HFFc6 (cell line): ENCODE measurements at regions not wholly inside any gene's neighbourhood (a gene's known extent, or its start where the extent isn't known, plus 50 kb on each side); places are given as distances from the start of the nearest gene placed in this dataset.

ENCODE experiments used
- DNase-seq: peaks from one replicate; pipeline ENCODE4 v3.0.0-alpha.2; 2018
- H3K27ac Mint-ChIP-seq: 2 replicates; pipeline ENCODE4 v1.8.0; 2020; ENCODE audit warnings: mild to moderate bottlenecking, mixed read lengths
- H3K27me3 Mint-ChIP-seq: 2 replicates; pipeline ENCODE4 v1.8.0; 2021; ENCODE audit warnings: mild to moderate bottlenecking, moderate library complexity, mixed read lengths; ENCODE audit not compliant: insufficient read depth
- H3K36me3 Mint-ChIP-seq: 2 replicates; pipeline ENCODE4 v1.8.0; 2021; ENCODE audit warnings: low read depth, mixed read lengths
- H3K4me1 Mint-ChIP-seq: 2 replicates; pipeline ENCODE4 v1.8.0; 2020; ENCODE audit warnings: low read depth, mixed read lengths
- H3K4me3 Mint-ChIP-seq: 2 replicates; pipeline ENCODE4 v1.8.0; 2020; ENCODE audit warnings: mild to moderate bottlenecking, moderate library complexity, mixed read lengths
- H3K9me3 Mint-ChIP-seq: 2 replicates; pipeline ENCODE4 v1.8.0; 2020; ENCODE audit warnings: mild to moderate bottlenecking, mixed read lengths
- CTCF ChIP-seq: fragments of 200-600 bp; sonication (generic); IDR thresholded peaks from 2 replicates; pipeline ENCODE4 v1.5.0; 2021; ENCODE audit warnings: antibody characterized with exemption, mild to moderate bottlenecking

- Mint-ChIP-seq H3K4me3 (no peak overlapping the region), H3K27me3 (peaks cover 2% of the 10 kb centered on the region; the same call in 1 of the 2 replicates), H3K27ac (no peak overlapping the region), H3K4me1 (no peaks in the 10 kb centered on the region), H3K36me3 (no peaks in the 10 kb centered on the region), H3K9me3 (peaks cover 47% of the 10 kb centered on the region)
- DNase-seq = no peak
- TF ChIP-seq CTCF = no peak
Observed at GRCh38 chr3:73271-73670, 123.3 kb upstream of the CHL1 start.

GRCh38 chr3:74676-75243 is 121.8 kb upstream of the CHL1 start:
- Mint-ChIP-seq H3K36me3 (no peaks in the 10 kb centered on the region), H3K27me3 (peaks cover 2% of the 10 kb centered on the region; the same call in 1 of the 2 replicates), H3K4me1 (no peaks in the 10 kb centered on the region), H3K27ac (no peak overlapping the region), H3K9me3 (peaks cover 52% of the 10 kb centered on the region), H3K4me3 (no peak overlapping the region)
- no peak for TF ChIP-seq CTCF
- DNase-seq = no peak

- Mint-ChIP-seq H3K36me3 (peaks cover 3% of the 10 kb centered on the region; the same call in 1 of the 2 replicates), H3K27me3 (peaks cover 2% of the 10 kb centered on the region; the same call in 1 of the 2 replicates), H3K4me3 (no peak overlapping the region), H3K9me3 (peaks cover 56% of the 10 kb centered on the region), H3K27ac (no peak overlapping the region), H3K4me1 (no peaks in the 10 kb centered on the region)
- no peak for TF ChIP-seq CTCF
- no peak for DNase-seq
Observed at GRCh38 chr3:75260-75659, 121.3 kb upstream of the CHL1 start.

- no peaks in the 10 kb centered on the region for H3K27me3 Mint-ChIP-seq
- no peak for TF ChIP-seq CTCF
- DNase-seq = no peak
- no peaks in the 10 kb centered on the region for H3K4me1 Mint-ChIP-seq
- no peak overlapping the region for H3K4me3 Mint-ChIP-seq
- peaks cover 4% of the 10 kb centered on the region; the same call in 1 of the 2 replicates for H3K36me3 Mint-ChIP-seq
- H3K9me3 Mint-ChIP-seq = peaks cover 43% of the 10 kb centered on the region
- H3K27ac Mint-ChIP-seq = no peak overlapping the region
Observed at GRCh38 chr3:79542-79941, 117.0 kb upstream of the CHL1 start.

- peaks cover 4% of the 10 kb centered on the region; the same call in 1 of the 2 replicates for H3K36me3 Mint-ChIP-seq
- H3K4me3 Mint-ChIP-seq = no peak overlapping the region
- DNase-seq = no peak
- no peak for TF ChIP-seq CTCF
- H3K27ac Mint-ChIP-seq = no peak overlapping the region
- H3K4me1 Mint-ChIP-seq = no peaks in the 10 kb centered on the region
- H3K9me3 Mint-ChIP-seq = peaks cover 28% of the 10 kb centered on the region
- no peaks in the 10 kb centered on the region for H3K27me3 Mint-ChIP-seq
Observed at GRCh38 chr3:82508-82907, 114.1 kb upstream of the CHL1 start.
